H1 (cell line): ENCODE measurements at regions not wholly inside any gene's neighbourhood (a gene's known extent, or its start where the extent isn't known, plus 50 kb on each side); places are given as distances from the start of the nearest gene placed in this dataset.

Experiments used
- CTCF ChIA-PET: fragments of 300-600 bp; sonication (Branson Sonifier 250); formaldehyde crosslinking; loops from one replicate; lab custom pipeline; 2021; ENCODE audit not compliant: partially characterized antibody; lab: Charles Lee
- POLR2A ChIA-PET: fragments of 300-600 bp; sonication (Branson Sonifier 250); formaldehyde crosslinking; loops from one replicate; lab custom pipeline; 2021; ENCODE audit warnings: inconsistent platforms; ENCODE audit not compliant: partially characterized antibody; lab: Charles Lee
- DNase-seq, 2 experiments: peaks; one replicate each; pipeline versions ENCODE4 v3.0.0 to v3.0.0-alpha.2; 2010 to 2022; ENCODE audit warnings: low spot score in 2 of 2, low read depth in 1 of 2, mixed read lengths in 1 of 2
- FAIRE-seq: peaks from 2 replicates; lab custom pipeline; 2011; peaks lifted over from hg19 to GRCh38; lab: Jason Lieb, UNC
- H2AFZ ChIP-seq: 2 replicates; pipeline ENCODE4 v1.8.1; 2012; ENCODE audit warnings: low read length, inconsistent platforms
- H2AK5ac ChIP-seq: 2 replicates; pipeline ENCODE4 v1.6.1; 2013; ENCODE audit warnings: low read depth, low read length
- H2BK120ac ChIP-seq: replicated peaks from 2 replicates; pipeline ENCODE3; 2013; ENCODE audit warnings: low read depth, low read length, inconsistent platforms
- H2BK12ac ChIP-seq: 2 replicates; pipeline ENCODE4 v1.6.1; 2013; ENCODE audit warnings: low read depth, low read length
- H2BK15ac ChIP-seq: 2 replicates; pipeline ENCODE4 v1.6.1; 2013; ENCODE audit warnings: low read length
- H2BK20ac ChIP-seq: 2 replicates; pipeline ENCODE4 v1.6.1; 2013; ENCODE audit warnings: low read length
- H2BK5ac ChIP-seq: 2 replicates; pipeline ENCODE4 v1.6.1; 2013; ENCODE audit warnings: low read depth, low read length
- H3K14ac ChIP-seq: 2 replicates; pipeline ENCODE4 v1.6.1; 2013; ENCODE audit warnings: inconsistent platforms; ENCODE audit not compliant: insufficient read length
- H3K18ac ChIP-seq: 2 replicates; pipeline ENCODE4 v1.6.1; 2013; ENCODE audit warnings: low read length; ENCODE audit errors: extremely low read depth
- H3K23ac ChIP-seq: 2 replicates; pipeline ENCODE4 v1.6.1; 2013; ENCODE audit warnings: inconsistent platforms; ENCODE audit not compliant: insufficient read length
- H3K23me2 ChIP-seq: 2 replicates; pipeline ENCODE4 v1.6.1; 2013; ENCODE audit warnings: low read depth, low read length
- H3K27ac ChIP-seq: 2 replicates; pipeline ENCODE4 v1.6.1; 2011; ENCODE audit warnings: low read depth, low read length, inconsistent platforms
- H3K27me3 ChIP-seq, 4 experiments: replicated peaks in 1 of 4; 1 replicate in 1 of 4; 2 replicates in 3 of 4; pipeline versions ENCODE4 v1.6.1 to v1.8.1; 2011 to 2013; ENCODE audit warnings: low read length in 3 of 4, mild to moderate bottlenecking in 3 of 4, inconsistent platforms in 2 of 4, mixed read lengths in 2 of 4, moderate library complexity in 1 of 4; ENCODE audit not compliant: control insufficient read depth in 3 of 4, insufficient read depth in 3 of 4; ENCODE audit errors: extremely low read depth in 1 of 4
- H3K36me3 ChIP-seq, 4 experiments: 2 replicates each; pipeline versions ENCODE4 v1.6.1 to v1.8.1; 2011 to 2013; ENCODE audit warnings: mild to moderate bottlenecking in 4 of 4, low read length in 3 of 4, moderate library complexity in 2 of 4, control low read depth in 1 of 4, inconsistent platforms in 1 of 4; ENCODE audit not compliant: insufficient read depth in 4 of 4, control insufficient read depth in 2 of 4
- H3K4ac ChIP-seq: replicated peaks from 2 replicates; pipeline ENCODE3; 2013; ENCODE audit warnings: low read length, low read depth, mixed read lengths, inconsistent platforms; ENCODE audit not compliant: insufficient read length
- H3K4me1 ChIP-seq, 4 experiments: replicated peaks in 1 of 4; 1 replicate in 1 of 4; 2 replicates in 3 of 4; pipeline versions ENCODE4 v1.6.1 to v1.8.1; 2011 to 2013; ENCODE audit warnings: low read length in 3 of 4, inconsistent platforms in 2 of 4, mixed read lengths in 1 of 4; ENCODE audit not compliant: insufficient read depth in 4 of 4, control insufficient read depth in 3 of 4
- H3K4me2 ChIP-seq, 2 experiments: 2 replicates each; pipeline versions ENCODE4 v1.6.1 to v1.8.1; 2011 to 2013; ENCODE audit warnings: low read depth in 2 of 2, low read length in 2 of 2, control low read depth in 1 of 2, inconsistent platforms in 1 of 2, mild to moderate bottlenecking in 1 of 2; ENCODE audit not compliant: insufficient read depth in 1 of 2
- H3K4me3 ChIP-seq, 4 experiments: fragments of 200-600, 300-600 bp in 1 of 4; sonication (generic), shearing (Covaris generic), sonication (Bioruptor Twin) in 1 of 4; 2 replicates each; pipeline versions ENCODE4 v1.5.1 to v1.8.1; 2011 to 2016; ENCODE audit warnings: low read length in 4 of 4, low read depth in 3 of 4, control low read depth in 2 of 4, inconsistent platforms in 2 of 4, mild to moderate bottlenecking in 2 of 4, mixed read lengths in 1 of 4, moderate library complexity in 1 of 4; ENCODE audit not compliant: insufficient read depth in 2 of 4; ENCODE audit errors: extremely low read depth in 1 of 4
- H3K56ac ChIP-seq: replicated peaks from 2 replicates; pipeline ENCODE3; 2013; ENCODE audit warnings: low read depth, mild to moderate bottlenecking, mixed read lengths, low read length, inconsistent platforms; ENCODE audit not compliant: insufficient read length
- H3K79me1 ChIP-seq: 2 replicates; pipeline ENCODE4 v1.6.1; 2013; ENCODE audit warnings: low read depth, low read length, control low read depth
- H3K79me2 ChIP-seq, 2 experiments: 2 replicates each; pipeline versions ENCODE4 v1.6.1 to v1.8.1; 2012 to 2013; ENCODE audit warnings: low read length in 2 of 2, mild to moderate bottlenecking in 2 of 2, inconsistent platforms in 1 of 2; ENCODE audit not compliant: insufficient read depth in 2 of 2, control insufficient read depth in 1 of 2
- H3K9ac ChIP-seq, 4 experiments: replicated peaks in 1 of 4; 1 replicate in 1 of 4; 2 replicates in 3 of 4; pipeline versions ENCODE4 v1.6.1 to v1.8.1; 2011 to 2013; ENCODE audit warnings: low read depth in 3 of 4, low read length in 3 of 4, control low read depth in 2 of 4, mild to moderate bottlenecking in 2 of 4, moderate library complexity in 2 of 4, inconsistent platforms in 1 of 4; ENCODE audit errors: extremely low read depth in 1 of 4
- H3K9me3 ChIP-seq, 2 experiments: 2 replicates each; pipeline versions ENCODE4 v1.6.1 to v1.8.1; 2012 to 2013; ENCODE audit warnings: mild to moderate bottlenecking in 2 of 2, moderate library complexity in 2 of 2, control low read depth in 1 of 2, inconsistent platforms in 1 of 2, low read depth in 1 of 2, low read length in 1 of 2, mixed read lengths in 1 of 2; ENCODE audit not compliant: insufficient read depth in 2 of 2
- H4K20me1 ChIP-seq, 2 experiments: replicated peaks in 1 of 2; 2 replicates each; pipeline versions ENCODE3 to v1.8.1; 2011 to 2013; ENCODE audit warnings: inconsistent platforms in 2 of 2, low read length in 2 of 2, mild to moderate bottlenecking in 1 of 2; ENCODE audit not compliant: insufficient read depth in 2 of 2, control insufficient read depth in 1 of 2
- H4K5ac ChIP-seq: 2 replicates; pipeline ENCODE4 v1.6.1; 2013; ENCODE audit warnings: low read length, low read depth, mixed read lengths, inconsistent platforms; ENCODE audit not compliant: insufficient read length
- H4K8ac ChIP-seq: 2 replicates; pipeline ENCODE4 v1.8.0; 2013; ENCODE audit warnings: mild to moderate bottlenecking, moderate library complexity, low read length, inconsistent platforms; ENCODE audit not compliant: insufficient read depth; ENCODE audit errors: extremely low read depth
- H4K91ac ChIP-seq: replicated peaks from 2 replicates; pipeline ENCODE3; 2013; ENCODE audit warnings: low read length, mixed read lengths, inconsistent platforms; ENCODE audit not compliant: insufficient read length
- WGBS, 2 experiments: shearing (Covaris generic) in 1 of 2; methylation state at CpG; one replicate each; pipeline versions ENCODE4 v1.1.6 to v1.1.7; 2013 to 2015; ENCODE audit warnings: low lambda C conversion rate in 2 of 2, mixed read lengths in 2 of 2, inconsistent platforms in 1 of 2, low coverage in 1 of 2, missing lambda C conversion rate in 1 of 2; ENCODE audit not compliant: insufficient replicate concordance in 2 of 2, insufficient coverage in 1 of 2, insufficient read length in 1 of 2; ENCODE audit errors: extremely low coverage in 1 of 2, missing lambda C conversion rate in 1 of 2; 5-methylcytosine and 5-hydroxymethylcytosine counted together

DNA sequence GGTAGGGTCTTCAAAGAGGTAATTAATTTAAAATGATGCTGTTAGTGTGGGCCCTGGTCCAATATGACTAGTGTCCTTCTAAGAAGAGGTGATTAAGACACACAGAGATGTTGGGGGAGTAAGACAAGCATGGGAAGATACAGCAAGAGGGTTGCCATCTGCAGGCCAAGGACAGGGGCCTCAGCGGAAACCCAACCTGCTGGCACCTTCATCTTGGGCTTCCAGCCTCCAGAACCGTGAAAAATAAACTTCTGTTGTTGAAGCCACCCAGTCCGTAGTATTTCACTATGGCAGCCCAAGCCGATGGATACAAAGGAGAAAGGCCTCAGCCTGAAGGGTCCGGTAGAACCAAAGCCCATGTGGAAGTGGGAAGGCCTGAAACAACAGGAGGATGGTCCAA lies 161.7 kb upstream of the UBE2E1 start:
- peaks cover 0 to 4% of the 10 kb centered on the region in 2 experiments; a peak in 1 of 4 replicates for H3K9me3 ChIP-seq
- no peak overlapping the region for H3K56ac ChIP-seq
- H2BK15ac ChIP-seq: no peak overlapping the region
- no peak overlapping the region for H3K9ac ChIP-seq
- ChIA-PET POLR2A (no interaction called here), CTCF (interaction anchor here (1.1 kb wide), 1 partner anchor 190 kb away, joined by 4 read pairs; no protein-coding TSS in a partner anchor)
- H4K8ac ChIP-seq: no peak overlapping the region
- no peaks in the 10 kb centered on the region for H4K20me1 ChIP-seq
- H3K27ac ChIP-seq: no peak overlapping the region
- no peaks in the 10 kb centered on the region for H3K36me3 ChIP-seq
- no peaks in the 10 kb centered on the region for H3K79me1 ChIP-seq
- no peak overlapping the region for H3K4ac ChIP-seq
- H2BK12ac ChIP-seq: peak overlapping the region; percentile 98
- no peak overlapping the region for H3K4me3 ChIP-seq
- H2AFZ ChIP-seq: no peak overlapping the region
- H2AK5ac ChIP-seq: peak overlapping the region; percentile 59
- no peaks in the 10 kb centered on the region; the same call in 1 of the 2 replicates for H3K23me2 ChIP-seq
- no peaks in the 10 kb centered on the region for H3K27me3 ChIP-seq
- H3K4me1 ChIP-seq: peaks cover 6 to 13% (median 12%) of the 10 kb centered on the region in 4 experiments; a peak in 5 of 7 replicates
- H3K79me2 ChIP-seq: no peaks in the 10 kb centered on the region
- H4K91ac ChIP-seq: peak overlapping the region; percentile 31
- H2BK120ac ChIP-seq: no peak overlapping the region
- WGBS, 2 experiments: 97% methylated on average over 5 of the region's 5 CpGs; no CpG with 5 or more reads in 1 of the 2 experiments
- H3K18ac ChIP-seq: peak overlapping the region; percentile 67
- peak overlapping the region; percentile 95; the same call in 1 of the 2 replicates for H2BK20ac ChIP-seq
- H3K23ac ChIP-seq: no peak overlapping the region
- no peak overlapping the region for H3K14ac ChIP-seq
- FAIRE-seq (no peak), DNase-seq (no peak)
- peak overlapping the region; percentile 53; the same call in 1 of the 2 replicates for H2BK5ac ChIP-seq
- no peak overlapping the region for H4K5ac ChIP-seq
- H3K4me2 ChIP-seq: peak overlapping the region in 1 of 2 experiments; percentile 20; a peak in 1 of 4 replicates
